Cardiac muscle cell (in vitro differentiated cells and primary cell): ENCODE measurements at regions not wholly inside any gene's neighbourhood (a gene's known extent, or its start where the extent isn't known, plus 50 kb on each side); places are given as distances from the start of the nearest gene placed in this dataset.
A peak's percentile ranks its signal among the peaks of the same experiment; 100 is the strongest.

Experiments
- DNase-seq, 2 donors: peaks; one replicate each; pipeline versions ENCODE4 v3.0.0 to v3.0.0-alpha.2; 2010 to 2017; ENCODE audit warnings: low read depth in 1 of 2, low spot score in 1 of 2
- H3K27ac ChIP-seq: fragments of 200-600 bp; sonication (generic); 2 replicates; pipeline ENCODE4 v1.5.1; 2016
- H3K27me3 ChIP-seq: fragments of 200-600 bp; sonication (generic); 2 replicates; pipeline ENCODE4 v1.6.0; 2016; ENCODE audit warnings: control low read depth
- H3K36me3 ChIP-seq: fragments of 200-600 bp; sonication (generic); 2 replicates; pipeline ENCODE4 v1.5.1; 2016; ENCODE audit warnings: control low read depth
- H3K4me1 ChIP-seq: fragments of 200-600 bp; sonication (generic); 2 replicates; pipeline ENCODE4 v1.8.1; 2017; ENCODE audit warnings: low read depth, mild to moderate bottlenecking, mixed run types
- H3K4me3 ChIP-seq: fragments of 200-600 bp; sonication (generic); 2 replicates; pipeline ENCODE4 v1.5.1; 2016; ENCODE audit warnings: mild to moderate bottlenecking
- H3K9me3 ChIP-seq: fragments of 200-600 bp; sonication (generic); 2 replicates; pipeline ENCODE4 v1.5.1; 2017; ENCODE audit warnings: low read depth, mild to moderate bottlenecking, control low read depth
- TF ChIP-seq, protein P1 (sequence below): IDR thresholded peaks from 2 replicates; pipeline ENCODE4 v1.5.1; 2012; ENCODE audit warnings: low read depth, mild to moderate bottlenecking, low read length

DNA sequence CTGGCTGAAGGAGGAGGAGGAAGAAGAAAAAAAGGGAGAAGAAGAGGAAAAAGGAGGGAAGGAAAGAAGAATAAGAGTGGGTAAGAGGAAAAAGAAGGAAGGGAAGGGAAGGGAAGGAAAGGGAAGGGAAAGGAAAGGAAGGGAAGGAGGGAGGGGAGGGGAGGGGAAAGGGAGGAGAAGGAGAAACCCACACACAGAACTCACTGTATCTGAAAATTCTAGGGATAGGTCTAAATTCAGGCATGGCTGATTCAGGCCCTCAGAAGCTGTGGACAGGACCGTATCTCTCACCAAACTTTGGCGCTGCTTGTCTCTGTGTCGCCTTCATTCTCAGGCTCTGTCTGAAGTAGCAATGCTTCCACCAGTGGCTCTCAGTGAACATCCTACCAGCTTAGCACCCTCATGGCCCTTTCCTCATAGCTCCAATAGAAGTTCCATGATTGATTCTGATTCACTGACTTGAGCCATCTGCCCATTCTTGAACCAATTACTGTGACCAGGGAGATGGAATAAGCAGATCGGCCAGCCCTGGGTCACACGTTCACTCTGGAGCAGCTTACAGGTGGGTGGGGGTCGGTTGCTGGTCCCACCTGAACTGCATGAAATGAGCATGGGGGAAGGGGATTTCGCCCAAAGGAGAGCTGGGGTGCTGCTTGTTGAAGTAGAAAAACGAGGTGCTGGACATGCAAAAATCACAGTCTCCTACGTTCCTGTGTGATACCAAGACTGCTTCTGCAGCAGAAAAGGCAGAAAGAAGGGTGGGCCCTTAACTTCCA lies 59.7 kb downstream of the TTC32 start:
- DNase-seq = no peak
- no peaks in the 10 kb centered on the region for H3K27me3 ChIP-seq
- TF ChIP-seq, protein P1, sequence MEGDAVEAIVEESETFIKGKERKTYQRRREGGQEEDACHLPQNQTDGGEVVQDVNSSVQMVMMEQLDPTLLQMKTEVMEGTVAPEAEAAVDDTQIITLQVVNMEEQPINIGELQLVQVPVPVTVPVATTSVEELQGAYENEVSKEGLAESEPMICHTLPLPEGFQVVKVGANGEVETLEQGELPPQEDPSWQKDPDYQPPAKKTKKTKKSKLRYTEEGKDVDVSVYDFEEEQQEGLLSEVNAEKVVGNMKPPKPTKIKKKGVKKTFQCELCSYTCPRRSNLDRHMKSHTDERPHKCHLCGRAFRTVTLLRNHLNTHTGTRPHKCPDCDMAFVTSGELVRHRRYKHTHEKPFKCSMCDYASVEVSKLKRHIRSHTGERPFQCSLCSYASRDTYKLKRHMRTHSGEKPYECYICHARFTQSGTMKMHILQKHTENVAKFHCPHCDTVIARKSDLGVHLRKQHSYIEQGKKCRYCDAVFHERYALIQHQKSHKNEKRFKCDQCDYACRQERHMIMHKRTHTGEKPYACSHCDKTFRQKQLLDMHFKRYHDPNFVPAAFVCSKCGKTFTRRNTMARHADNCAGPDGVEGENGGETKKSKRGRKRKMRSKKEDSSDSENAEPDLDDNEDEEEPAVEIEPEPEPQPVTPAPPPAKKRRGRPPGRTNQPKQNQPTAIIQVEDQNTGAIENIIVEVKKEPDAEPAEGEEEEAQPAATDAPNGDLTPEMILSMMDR = no peak
- H3K4me1 ChIP-seq = no peaks in the 10 kb centered on the region
- H3K27ac ChIP-seq = no peak overlapping the region
- no peaks in the 10 kb centered on the region for H3K9me3 ChIP-seq
- no peak overlapping the region for H3K4me3 ChIP-seq
- H3K36me3 ChIP-seq = no peaks in the 10 kb centered on the region

DNA sequence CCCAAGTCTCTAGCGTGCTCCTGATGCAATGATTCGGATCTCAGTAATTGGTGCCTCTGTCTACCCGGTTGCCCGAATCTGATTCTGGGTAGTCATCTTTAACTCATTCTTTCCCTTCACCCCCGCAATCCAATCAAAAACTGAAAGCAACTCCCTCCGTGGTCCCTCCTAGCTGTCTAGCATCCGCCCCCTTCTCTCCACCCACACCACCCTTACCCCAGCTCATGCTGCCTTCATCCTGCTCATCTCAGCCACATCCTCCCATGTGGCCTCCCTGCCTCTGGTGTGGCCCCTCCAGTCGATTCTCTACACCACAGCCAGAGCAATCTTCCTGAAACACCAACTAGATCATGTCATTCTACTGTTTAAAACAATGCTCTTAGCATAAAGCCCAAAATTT lies 62.3 kb downstream of the TTC32 start:
- TF ChIP-seq, protein P1 = no peak
- Histone ChIP-seq H3K36me3 (no peaks in the 10 kb centered on the region), H3K9me3 (no peaks in the 10 kb centered on the region), H3K4me3 (no peak overlapping the region), H3K4me1 (no peaks in the 10 kb centered on the region), H3K27ac (no peak overlapping the region), H3K27me3 (no peaks in the 10 kb centered on the region)
- no peak for DNase-seq

DNA sequence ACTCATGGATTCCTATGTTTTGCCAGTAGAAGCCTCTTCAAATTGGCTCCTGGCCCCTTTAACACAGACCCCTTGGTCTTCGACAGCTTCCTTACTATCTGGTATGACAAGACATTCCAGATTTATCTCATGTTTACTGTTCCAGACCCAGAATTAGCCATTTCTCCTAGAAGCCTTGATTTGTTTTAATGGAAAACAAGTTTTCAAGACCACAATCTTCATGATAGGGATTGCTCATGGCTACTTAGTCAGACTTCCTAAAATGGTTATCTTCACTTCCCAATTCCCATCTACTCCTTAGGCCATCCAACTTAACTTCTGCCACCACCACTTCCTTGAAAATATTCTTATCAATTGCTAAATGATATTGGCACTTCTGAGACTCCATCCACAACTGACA lies 63.2 kb downstream of the TTC32 start:
- Histone ChIP-seq H3K9me3 (no peaks in the 10 kb centered on the region), H3K4me1 (no peaks in the 10 kb centered on the region), H3K27me3 (no peaks in the 10 kb centered on the region), H3K4me3 (no peak overlapping the region), H3K36me3 (no peaks in the 10 kb centered on the region), H3K27ac (no peak overlapping the region)
- TF ChIP-seq, protein P1 = no peak
- DNase-seq = peak in 1 of 2 donors; percentile 14

DNA sequence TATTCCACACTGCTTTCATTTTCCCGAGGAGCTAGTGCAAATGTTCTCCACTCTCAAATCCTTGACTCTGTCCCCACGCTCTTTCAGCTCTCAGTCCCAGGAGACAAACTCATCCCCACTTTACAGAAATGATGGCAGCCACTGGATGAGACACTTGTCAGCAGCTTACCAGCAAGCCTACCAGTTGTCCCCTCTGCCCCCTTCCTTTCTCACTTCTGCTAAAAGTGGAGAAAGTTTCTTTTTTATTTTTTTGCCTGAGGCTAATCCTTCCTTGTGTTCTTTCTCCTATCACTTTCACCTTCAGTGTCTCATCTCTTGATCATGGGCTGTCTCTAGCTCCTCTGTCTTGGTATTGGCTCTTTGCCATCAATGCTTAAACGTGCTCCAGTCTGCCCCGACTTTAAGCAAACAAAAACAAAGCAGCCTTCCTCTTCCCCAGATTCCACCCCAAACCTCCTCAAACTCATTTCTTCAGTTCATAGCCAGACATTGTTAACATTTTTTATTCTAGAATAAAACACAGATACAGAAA lies 64.5 kb downstream of the TTC32 start:
- Histone ChIP-seq H3K36me3 (no peaks in the 10 kb centered on the region), H3K9me3 (no peaks in the 10 kb centered on the region)

DNA sequence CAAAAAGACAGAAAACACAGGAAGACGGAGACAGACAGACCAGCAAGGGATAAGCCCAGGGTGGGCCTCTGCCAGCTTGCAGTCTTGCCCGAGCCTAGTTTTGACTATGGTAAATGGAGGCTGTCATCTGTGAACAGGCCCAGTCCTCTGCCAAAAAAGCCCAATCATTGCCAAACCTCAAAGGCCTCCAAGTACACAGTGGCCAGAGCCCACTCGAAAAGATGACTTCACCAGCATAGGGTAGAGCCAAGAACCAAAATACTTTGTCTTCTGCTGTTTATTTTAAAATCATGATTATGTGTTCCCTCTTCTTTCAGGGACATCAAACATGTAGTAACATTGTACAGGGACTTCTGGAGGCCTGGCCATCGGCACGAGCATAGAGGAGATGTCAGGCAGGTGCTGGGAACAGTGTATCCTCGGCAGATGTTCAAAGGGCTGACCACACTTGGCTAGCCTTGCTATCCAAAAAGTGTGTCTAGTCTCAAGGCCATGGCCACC lies 66.0 kb downstream of the TTC32 start:
- Histone ChIP-seq H3K36me3 (no peaks in the 10 kb centered on the region), H3K27ac (no peak overlapping the region), H3K9me3 (no peaks in the 10 kb centered on the region), H3K4me3 (no peak overlapping the region), H3K27me3 (no peaks in the 10 kb centered on the region), H3K4me1 (no peaks in the 10 kb centered on the region)
- TF ChIP-seq, protein P1 = no peak
- DNase-seq = peak in 1 of 2 donors; percentile 12

More for the DNA sequence above, 64.5 kb downstream of the TTC32 start:
- Histone ChIP-seq H3K27me3 (no peaks in the 10 kb centered on the region), H3K4me1 (no peaks in the 10 kb centered on the region), H3K4me3 (no peak overlapping the region), H3K27ac (no peak overlapping the region)
- no peak for DNase-seq
- TF ChIP-seq, protein P1 = no peak
